Activated CD8-positive, alpha-beta memory T cell treated with anti-CD3 and anti-CD28 coated beads, Interleukin-2, amount 50 U/mL, for 4 hours (primary cell): ENCODE measurements at regions not wholly inside any gene's neighbourhood (a gene's known extent, or its start where the extent isn't known, plus 50 kb on each side); places are given as distances from the start of the nearest gene placed in this dataset.
A peak's percentile ranks its signal among the peaks of the same experiment; 100 is the strongest.

Source experiments
- DNase-seq: peaks from one replicate; pipeline ENCODE4 v3.0.0-alpha.2; 2020

DNA sequence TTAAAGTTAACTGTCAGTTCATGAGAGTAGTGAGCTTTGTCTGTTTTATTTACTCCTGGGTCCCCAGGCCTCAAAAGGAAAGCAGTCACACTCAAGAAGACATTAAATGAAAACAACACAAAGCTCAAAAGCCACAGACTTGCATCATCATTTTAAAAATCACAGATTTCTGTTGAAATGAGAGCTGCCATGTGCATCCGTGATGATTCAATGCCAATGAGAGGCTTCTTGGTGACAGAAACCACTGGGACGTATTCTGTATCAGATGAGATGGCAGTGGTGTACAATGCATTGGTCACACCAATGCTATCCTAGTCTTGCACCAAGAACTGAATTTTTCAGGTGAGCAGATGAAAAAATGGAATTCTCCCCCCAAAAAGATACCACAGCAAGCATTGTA is 204.8 kb downstream of the ANAPC1 start:
- DNase-seq, result no peak

GRCh38 chr2:111684611-111685010 is 199.4 kb downstream of the ANAPC1 start:
- no peak for DNase-seq

DNA sequence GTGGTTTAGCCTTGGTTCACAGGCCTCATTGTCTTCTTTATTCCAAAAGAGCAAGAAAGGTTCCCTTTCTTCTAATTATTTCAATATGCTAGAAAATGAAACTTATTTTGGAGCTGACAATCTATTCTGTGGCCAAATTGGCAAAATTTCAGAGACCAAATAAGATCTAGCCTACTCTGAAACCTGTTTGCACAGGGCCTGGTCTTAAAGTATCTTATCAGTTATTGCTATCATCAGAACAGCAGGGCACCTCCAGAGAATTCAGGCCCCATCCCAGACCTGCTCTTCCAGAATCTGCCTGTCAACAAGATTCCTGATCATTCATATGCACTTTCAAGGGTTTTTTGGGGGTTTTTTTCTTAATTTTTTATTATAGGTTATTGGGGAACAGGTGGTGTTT is 198.7 kb downstream of the ANAPC1 start:
- no peak for DNase-seq

GRCh38 chr2:111686994-111687393 is 197.0 kb downstream of the ANAPC1 start:
- no peak for DNase-seq

- DNase-seq, result no peak
Measured at GRCh38 chr2:111687911-111688310, 196.1 kb downstream of the ANAPC1 start.

- no peak for DNase-seq
Measured at GRCh38 chr2:111688482-111688881, 195.5 kb downstream of the ANAPC1 start.

DNA sequence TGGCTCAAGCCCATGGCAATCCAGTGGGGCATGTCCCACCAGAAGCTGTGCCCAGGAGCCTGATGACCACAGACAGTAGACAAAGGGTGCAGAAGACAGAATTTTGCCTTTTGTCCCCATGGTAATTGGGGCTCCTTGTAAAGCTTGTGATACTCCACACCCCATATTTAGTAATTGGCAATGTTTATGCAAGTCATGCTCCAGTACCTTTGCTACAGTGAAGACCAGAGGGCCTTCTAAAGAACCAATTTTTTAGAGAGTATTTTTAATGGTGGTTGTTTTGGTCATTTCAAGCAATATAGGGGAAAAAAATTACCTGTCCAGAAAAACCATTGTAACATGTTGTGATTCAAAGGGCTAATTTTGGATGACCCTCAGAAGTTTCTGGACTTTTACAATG is 194.8 kb downstream of the ANAPC1 start:
- DNase-seq, result no peak

DNA sequence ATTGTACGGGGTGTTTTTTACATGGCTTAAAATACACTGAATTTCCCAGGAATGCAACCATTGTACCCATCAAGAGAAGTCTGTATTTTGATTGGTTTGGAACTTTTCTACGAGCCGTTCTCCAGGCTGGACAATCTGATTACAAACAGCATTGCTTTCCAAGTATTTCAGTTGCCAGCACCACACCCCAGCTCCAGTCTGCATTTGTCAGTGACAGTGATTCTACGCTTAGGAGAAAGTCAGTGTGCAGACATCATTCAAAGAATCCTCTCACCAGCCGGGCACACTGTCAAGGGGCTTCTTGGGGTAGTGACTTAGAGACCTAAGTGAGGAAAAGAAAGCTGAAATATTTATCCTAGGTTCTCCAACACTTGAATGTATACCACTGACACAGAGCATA is 194.1 kb downstream of the ANAPC1 start:
- DNase-seq, result no peak

DNA sequence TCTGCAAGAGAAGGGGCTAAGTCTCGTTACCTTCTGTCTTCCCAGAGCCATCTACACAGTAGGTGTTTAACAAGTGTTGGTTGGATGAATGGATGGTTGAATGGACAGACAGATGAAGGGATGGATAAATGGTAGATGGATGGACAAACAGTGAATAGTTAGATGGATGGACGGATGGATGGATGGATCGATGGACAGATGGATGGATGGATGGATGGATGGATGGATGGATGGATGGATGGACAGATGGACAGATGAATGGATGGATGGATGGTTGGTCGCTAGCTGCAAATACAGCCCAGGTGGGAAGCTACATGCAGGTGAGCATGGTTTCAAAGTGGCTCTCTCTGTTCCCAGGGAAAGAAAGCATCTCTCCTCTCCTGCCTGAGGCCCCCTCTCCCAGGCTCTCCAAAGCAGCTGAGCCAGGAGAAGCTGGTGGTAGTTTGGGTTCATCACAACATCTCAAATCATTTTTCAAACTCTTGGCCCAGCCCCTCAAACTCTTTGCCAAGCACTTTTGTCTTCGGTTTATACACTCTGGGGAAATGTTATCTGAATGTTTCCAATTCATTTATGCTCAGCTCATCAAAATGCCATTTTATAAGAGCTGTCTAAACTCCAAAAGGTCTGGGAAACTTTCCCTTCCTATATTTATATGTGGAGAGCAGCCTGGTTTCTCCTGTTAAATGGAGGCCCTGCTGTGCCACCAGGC is 192.7 kb downstream of the ANAPC1 start:
- no peak for DNase-seq

GRCh38 chr2:111692311-111692710 is 191.7 kb downstream of the ANAPC1 start:
- DNase-seq, result no peak

GRCh38 chr2:111694700-111695101 is 189.3 kb downstream of the ANAPC1 start:
- DNase-seq, result no peak

DNA sequence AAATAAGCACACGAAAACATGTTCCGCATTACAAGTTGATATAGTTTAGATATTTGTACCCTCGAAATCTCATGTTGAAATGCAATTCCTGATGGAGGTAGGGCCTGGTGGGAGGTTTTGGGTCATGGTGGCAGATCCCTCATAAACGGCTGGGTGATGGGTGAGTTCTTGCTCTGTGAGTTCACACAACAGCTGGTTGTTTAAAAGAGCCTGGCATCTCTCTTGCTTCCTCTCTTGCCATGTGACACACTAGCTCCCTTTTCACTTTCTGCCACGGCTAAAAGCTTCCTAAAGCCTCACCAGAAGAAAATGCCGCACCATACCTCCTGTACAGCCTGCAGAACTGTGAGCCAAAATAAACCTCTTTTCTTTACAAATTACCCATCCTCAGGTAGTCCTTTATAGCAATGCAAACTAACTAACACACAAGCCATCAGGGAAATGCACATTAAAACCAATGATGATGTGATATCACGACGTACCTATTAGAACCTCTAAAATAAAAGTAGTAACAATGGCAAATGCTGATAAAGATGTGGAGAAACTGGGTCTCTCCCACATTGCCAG is 188.5 kb downstream of the ANAPC1 start:
- no peak for DNase-seq

DNA sequence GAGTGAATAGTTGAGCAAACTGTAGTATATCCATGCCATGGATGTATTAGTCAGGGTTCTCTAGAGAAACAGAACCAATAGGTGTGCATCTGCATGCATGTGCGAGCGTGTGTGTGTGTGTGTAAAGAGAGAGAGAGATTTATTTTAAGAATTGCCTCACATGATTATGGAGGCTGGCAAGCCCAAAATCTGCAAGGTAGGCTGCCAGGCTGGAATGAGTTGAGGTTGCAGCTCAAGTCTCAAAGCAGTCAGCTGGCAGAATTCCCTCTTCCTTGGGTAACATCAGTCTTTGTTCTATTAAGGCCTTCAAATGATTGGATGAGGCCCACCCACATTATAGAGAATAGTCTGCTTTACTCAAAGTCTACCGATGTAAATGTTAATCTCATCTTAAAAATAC is 187.8 kb downstream of the ANAPC1 start:
- DNase-seq, result no peak

- no peak for DNase-seq
Measured at GRCh38 chr2:111697560-111697959, 186.4 kb downstream of the ANAPC1 start.

- DNase-seq, result no peak
Measured at GRCh38 chr2:111698089-111698488, 185.9 kb downstream of the ANAPC1 start.

DNA sequence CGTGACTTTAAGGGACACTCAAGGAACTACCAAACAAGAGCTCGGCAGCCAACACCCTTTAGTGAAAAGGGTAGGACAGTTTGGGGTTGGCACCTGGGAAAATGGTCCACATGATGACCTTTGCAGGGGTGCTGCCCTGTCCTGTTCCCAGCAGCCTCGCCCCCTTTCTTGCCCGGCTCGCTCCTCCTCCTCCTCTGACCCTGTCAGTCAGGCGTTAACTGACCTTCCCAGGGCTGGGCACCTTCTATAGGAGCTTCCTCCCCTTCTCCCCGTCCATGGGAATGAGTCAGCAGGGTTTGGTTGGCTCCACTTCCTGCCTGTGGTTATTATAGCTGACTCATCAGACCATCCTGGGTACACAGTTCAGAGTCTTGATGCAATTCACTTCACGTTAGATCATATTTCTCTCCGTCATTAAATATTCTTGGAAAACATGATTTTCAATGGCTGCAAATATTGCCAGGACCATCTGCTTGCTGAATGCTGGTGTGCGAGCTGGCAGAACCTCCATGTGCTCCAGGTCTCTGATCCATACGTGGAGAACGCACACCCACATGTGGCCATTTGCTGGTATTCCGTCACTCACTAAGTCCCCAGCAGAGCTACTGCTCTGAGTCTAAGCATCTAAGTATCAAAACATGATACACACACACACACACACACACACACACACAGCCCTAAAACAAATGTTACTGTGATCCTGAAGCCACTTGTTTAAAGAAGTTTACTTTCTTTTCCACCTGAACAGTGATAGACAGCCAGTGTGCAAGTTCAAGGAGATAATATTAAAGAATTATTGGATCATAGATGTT is 185.0 kb downstream of the ANAPC1 start:
- peak; percentile 32 for DNase-seq

GRCh38 chr2:111701266-111701665 is 182.7 kb downstream of the ANAPC1 start:
- no peak for DNase-seq

DNA sequence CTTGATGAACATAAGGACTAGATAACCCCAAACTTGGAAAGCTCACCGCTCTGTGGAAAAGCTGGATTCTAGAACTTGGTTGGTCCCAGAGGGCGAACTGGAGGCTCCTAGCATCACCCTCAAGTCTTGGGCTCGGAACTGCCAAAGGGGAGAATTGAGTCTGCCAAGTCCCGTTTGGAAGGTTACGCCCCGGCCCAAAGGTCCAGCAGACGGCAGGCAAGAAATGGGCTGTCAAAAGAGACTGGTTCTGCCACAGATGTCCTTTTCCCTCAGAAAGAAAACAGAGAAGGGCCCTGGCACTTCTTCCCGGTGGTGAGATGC is 182.2 kb downstream of the ANAPC1 start:
- no peak for DNase-seq

DNA sequence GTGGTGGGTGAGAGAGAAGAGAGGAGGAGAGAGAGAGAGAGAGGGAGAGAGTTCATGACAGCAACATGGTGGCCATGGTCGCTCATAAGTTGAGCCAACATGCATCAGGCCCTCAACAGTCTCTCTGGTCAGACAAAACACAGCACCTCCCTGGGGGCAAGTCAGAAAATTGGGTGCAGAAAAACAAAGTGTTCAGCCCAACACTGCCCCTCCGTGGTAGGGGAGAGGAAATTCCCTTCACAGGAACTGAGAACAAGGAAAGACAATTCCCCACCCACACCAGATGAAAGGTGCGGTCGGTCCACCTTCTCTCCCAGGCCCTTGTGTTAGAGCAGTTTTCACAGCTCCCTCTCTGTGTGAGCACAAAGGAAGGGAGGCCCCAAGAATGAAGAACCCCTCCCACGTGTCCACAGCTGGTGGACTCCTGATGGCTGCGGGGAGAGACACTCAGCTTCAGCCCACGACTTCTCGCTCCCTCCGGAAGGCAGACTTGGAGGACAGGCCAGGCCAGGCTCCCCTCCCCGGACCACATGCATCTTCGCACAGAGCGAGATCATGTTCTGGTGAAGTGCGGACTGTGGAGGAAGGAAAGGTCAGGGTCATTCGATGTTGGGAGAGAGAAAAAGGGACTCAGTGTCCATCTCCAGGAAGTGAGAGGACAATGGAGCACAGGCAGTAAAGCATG is 181.7 kb downstream of the ANAPC1 start:
- peak; percentile 40 for DNase-seq

GRCh38 chr2:111702804-111703196 is 181.2 kb downstream of the ANAPC1 start:
- no peak for DNase-seq

DNA sequence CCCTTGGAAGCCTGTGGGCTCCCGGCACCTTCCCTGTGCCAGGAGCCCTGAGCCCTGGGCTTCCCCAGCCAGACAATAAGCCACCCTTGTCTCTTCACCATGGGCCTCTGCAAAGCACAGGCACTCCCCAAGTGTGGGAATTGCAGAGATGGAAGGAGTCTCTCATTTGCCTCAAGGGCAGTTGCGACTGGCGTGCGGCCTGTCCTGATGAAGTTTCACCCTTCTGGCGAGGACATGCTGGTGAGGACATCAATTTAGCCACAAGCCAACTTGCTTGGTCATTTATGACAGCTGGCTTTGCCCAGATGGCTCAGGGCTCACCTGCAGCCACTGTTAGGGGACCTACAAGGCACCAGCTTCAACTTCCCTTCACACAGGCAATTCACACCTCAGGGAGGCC is 180.2 kb downstream of the ANAPC1 start:
- no peak for DNase-seq

GRCh38 chr2:111704246-111704645 is 179.7 kb downstream of the ANAPC1 start:
- no peak for DNase-seq

DNA sequence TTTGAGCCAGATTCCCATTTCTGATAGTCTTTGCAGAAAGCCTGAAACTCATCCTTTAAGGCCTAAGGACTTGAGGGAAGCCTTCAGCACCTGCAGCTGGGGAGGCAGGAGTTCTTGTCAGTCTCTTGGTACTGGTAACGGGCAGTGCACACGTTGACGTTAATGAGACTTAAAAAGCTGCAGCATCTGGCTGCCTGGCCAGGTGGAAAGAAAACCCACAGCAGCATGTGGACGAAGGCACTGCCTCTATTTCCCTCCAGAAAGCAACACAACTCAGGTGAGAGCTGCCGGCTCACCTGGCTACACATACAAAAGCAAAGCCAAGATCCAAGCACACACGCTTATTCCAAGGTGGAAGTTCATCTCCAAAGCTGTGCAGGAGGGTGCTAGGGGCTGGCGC is 178.8 kb downstream of the ANAPC1 start:
- no peak for DNase-seq
